ENCODE measurements at regions not wholly inside any gene's neighbourhood (a gene's known extent, or its start where the extent isn't known, plus 50 kb on each side); places are given as distances from the start of the nearest gene placed in this dataset.

- TF ChIP-seq, protein P1, sequence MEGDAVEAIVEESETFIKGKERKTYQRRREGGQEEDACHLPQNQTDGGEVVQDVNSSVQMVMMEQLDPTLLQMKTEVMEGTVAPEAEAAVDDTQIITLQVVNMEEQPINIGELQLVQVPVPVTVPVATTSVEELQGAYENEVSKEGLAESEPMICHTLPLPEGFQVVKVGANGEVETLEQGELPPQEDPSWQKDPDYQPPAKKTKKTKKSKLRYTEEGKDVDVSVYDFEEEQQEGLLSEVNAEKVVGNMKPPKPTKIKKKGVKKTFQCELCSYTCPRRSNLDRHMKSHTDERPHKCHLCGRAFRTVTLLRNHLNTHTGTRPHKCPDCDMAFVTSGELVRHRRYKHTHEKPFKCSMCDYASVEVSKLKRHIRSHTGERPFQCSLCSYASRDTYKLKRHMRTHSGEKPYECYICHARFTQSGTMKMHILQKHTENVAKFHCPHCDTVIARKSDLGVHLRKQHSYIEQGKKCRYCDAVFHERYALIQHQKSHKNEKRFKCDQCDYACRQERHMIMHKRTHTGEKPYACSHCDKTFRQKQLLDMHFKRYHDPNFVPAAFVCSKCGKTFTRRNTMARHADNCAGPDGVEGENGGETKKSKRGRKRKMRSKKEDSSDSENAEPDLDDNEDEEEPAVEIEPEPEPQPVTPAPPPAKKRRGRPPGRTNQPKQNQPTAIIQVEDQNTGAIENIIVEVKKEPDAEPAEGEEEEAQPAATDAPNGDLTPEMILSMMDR (conservative IDR thresholded peaks at IDR 0.05 in 1 of 2, IDR thresholded peaks at IDR 0.05 in 1 of 2; ENCODE audit: extremely low read depth in 1 of 2, insufficient read depth in 1 of 2, low read depth in 1 of 2, low read length in 2 of 2), result no peak
- TF ChIP-seq EZH2 (IDR thresholded peaks at IDR 0.05; ENCODE audit: borderline replicate concordance, low read length), result no peak
Observed at GRCh38 chr1:148333875-148334338, 149.2 kb downstream of the PPIAL4G start.

All from mammary epithelial cell (primary cell).